Activated B cell treated with CpG ODN at 0.5 μM for 24 hours (primary cell): ENCODE measurements at regions not wholly inside any gene's neighbourhood (a gene's known extent, or its start where the extent isn't known, plus 50 kb on each side); places are given as distances from the start of the nearest gene placed in this dataset.

Experiments used
- ATAC-seq: fragments of 200-7000 bp; cut with Tn5 transposase; one replicate; pipeline ENCODE4 v1.10.0; 2021; ENCODE audit warnings: low read depth, mild to moderate bottlenecking, moderate library complexity
- CTCF ChIA-PET: fragments of 350-600 bp; sonication (Branson Sonifier 250); formaldehyde crosslinking; loops from one replicate; lab custom pipeline; 2021; ENCODE audit warnings: antibody characterized with exemption; lab: Charles Lee
- POLR2A ChIA-PET: fragments of 350-600 bp; sonication (Branson Sonifier 250); formaldehyde crosslinking; loops from one replicate; lab custom pipeline; 2021; ENCODE audit warnings: antibody characterized with exemption; lab: Charles Lee
- DNase-seq: peaks from one replicate; pipeline ENCODE4 v3.0.0; 2022
- H3K27ac Mint-ChIP-seq: one replicate; pipeline ENCODE4 v1.8.0; 2020; ENCODE audit warnings: mixed read lengths
- H3K27me3 Mint-ChIP-seq: one replicate; pipeline ENCODE4 v1.8.0; 2021; ENCODE audit warnings: mixed read lengths
- H3K36me3 Mint-ChIP-seq: one replicate; pipeline ENCODE4 v1.8.0; 2021; ENCODE audit warnings: low read depth, mixed read lengths
- H3K4me1 Mint-ChIP-seq: one replicate; pipeline ENCODE4 v1.8.0; 2021; ENCODE audit warnings: mixed read lengths
- H3K4me3 Mint-ChIP-seq: one replicate; pipeline ENCODE4 v1.8.0; 2020; ENCODE audit warnings: mild to moderate bottlenecking, mixed read lengths
- H3K9me3 Mint-ChIP-seq: one replicate; pipeline ENCODE4 v1.8.0; 2020; ENCODE audit warnings: mixed read lengths
- intact Hi-C: fragments of 100-400 bp; cut with micrococcal nuclease; formaldehyde crosslinking; loops from one replicate; pipeline ENCODE4 v1.15.1; 2024
- TF ChIP-seq, protein P1 (sequence below): fragments of 200-600 bp; IDR thresholded peaks from one replicate; pipeline ENCODE4 v1.8.0; 2022; ENCODE audit warnings: antibody characterized with exemption, mild to moderate bottlenecking

GRCh38 chr15:81511138-81511537, 137.1 kb upstream of the TMC3 start:
- TF ChIP-seq, protein P1, sequence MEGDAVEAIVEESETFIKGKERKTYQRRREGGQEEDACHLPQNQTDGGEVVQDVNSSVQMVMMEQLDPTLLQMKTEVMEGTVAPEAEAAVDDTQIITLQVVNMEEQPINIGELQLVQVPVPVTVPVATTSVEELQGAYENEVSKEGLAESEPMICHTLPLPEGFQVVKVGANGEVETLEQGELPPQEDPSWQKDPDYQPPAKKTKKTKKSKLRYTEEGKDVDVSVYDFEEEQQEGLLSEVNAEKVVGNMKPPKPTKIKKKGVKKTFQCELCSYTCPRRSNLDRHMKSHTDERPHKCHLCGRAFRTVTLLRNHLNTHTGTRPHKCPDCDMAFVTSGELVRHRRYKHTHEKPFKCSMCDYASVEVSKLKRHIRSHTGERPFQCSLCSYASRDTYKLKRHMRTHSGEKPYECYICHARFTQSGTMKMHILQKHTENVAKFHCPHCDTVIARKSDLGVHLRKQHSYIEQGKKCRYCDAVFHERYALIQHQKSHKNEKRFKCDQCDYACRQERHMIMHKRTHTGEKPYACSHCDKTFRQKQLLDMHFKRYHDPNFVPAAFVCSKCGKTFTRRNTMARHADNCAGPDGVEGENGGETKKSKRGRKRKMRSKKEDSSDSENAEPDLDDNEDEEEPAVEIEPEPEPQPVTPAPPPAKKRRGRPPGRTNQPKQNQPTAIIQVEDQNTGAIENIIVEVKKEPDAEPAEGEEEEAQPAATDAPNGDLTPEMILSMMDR: no peak
- ATAC-seq: no peak

GRCh38 chr15:81507831-81508230, 133.8 kb upstream of the TMC3 start:
- intact Hi-C loops: no loop called here
- no peak for DNase-seq
- POLR2A ChIA-PET: no interaction called here
- Mint-ChIP-seq H3K4me1 (no peaks in the 10 kb centered on the region), H3K27me3 (no peaks in the 10 kb centered on the region), H3K9me3 (no peaks in the 10 kb centered on the region), H3K27ac (no peak overlapping the region), H3K36me3 (no peaks in the 10 kb centered on the region), H3K4me3 (no peak overlapping the region)
- CTCF ChIA-PET: no interaction called here
- TF ChIP-seq, protein P1: no peak
- ATAC-seq: no peak

More at GRCh38 chr15:81511138-81511537, 137.1 kb upstream of the TMC3 start:
- H3K4me3 Mint-ChIP-seq: no peak overlapping the region
- ChIA-PET POLR2A (no interaction called here), CTCF (no interaction called here)
- no peaks in the 10 kb centered on the region for H3K9me3 Mint-ChIP-seq
- H3K27me3 Mint-ChIP-seq: no peaks in the 10 kb centered on the region
- H3K27ac Mint-ChIP-seq: no peak overlapping the region
- H3K4me1 Mint-ChIP-seq: no peaks in the 10 kb centered on the region
- intact Hi-C loops: no loop called here
- H3K36me3 Mint-ChIP-seq: no peaks in the 10 kb centered on the region
- no peak for DNase-seq

DNA sequence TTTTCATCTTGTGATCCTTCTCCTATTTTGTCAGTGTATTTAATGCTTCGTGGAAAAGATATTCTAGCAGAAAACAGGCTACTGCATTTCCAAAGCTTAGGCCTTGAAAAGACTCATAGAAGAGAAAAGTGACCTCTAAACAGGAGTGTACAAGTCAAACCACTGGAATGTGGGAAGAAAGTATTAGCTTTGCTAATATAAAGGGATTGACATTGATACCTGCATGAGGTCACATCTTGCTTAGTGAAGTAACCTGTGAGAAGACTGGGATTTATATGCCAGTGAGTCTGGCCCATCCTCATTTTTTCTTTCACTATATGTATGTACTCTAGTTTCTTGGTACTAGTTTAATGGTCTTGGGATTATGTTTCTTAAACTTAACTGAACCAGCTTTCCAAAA, 132.9 kb upstream of the TMC3 start:
- ChIA-PET POLR2A (no interaction called here), CTCF (no interaction called here)
- Mint-ChIP-seq H3K27ac (no peak overlapping the region), H3K4me1 (no peaks in the 10 kb centered on the region), H3K9me3 (no peaks in the 10 kb centered on the region), H3K4me3 (no peak overlapping the region), H3K27me3 (no peaks in the 10 kb centered on the region), H3K36me3 (no peaks in the 10 kb centered on the region)
- intact Hi-C loops: no loop called here
- TF ChIP-seq, protein P1: no peak
- DNase-seq: no peak
- ATAC-seq: no peak

- DNase-seq (no peak), ATAC-seq (no peak)
- POLR2A ChIA-PET: no interaction called here
- TF ChIP-seq, protein P1: no peak
- no peak overlapping the region for H3K27ac Mint-ChIP-seq
- H3K4me1 Mint-ChIP-seq: no peaks in the 10 kb centered on the region
- H3K4me3 Mint-ChIP-seq: no peak overlapping the region
- CTCF ChIA-PET: no interaction called here
- H3K27me3 Mint-ChIP-seq: no peaks in the 10 kb centered on the region
- H3K36me3 Mint-ChIP-seq: no peaks in the 10 kb centered on the region
- intact Hi-C loops: no loop called here
- H3K9me3 Mint-ChIP-seq: no peaks in the 10 kb centered on the region
Observed at GRCh38 chr15:81506071-81506470, 132.1 kb upstream of the TMC3 start.

GRCh38 chr15:81504170-81504905, 130.3 kb upstream of the TMC3 start:
- TF ChIP-seq, protein P1: no peak
- intact Hi-C loops: no loop called here
- ChIA-PET CTCF (no interaction called here), POLR2A (no interaction called here)
- no peak overlapping the region for H3K27ac Mint-ChIP-seq
- no peaks in the 10 kb centered on the region for H3K27me3 Mint-ChIP-seq
- H3K4me1 Mint-ChIP-seq: no peaks in the 10 kb centered on the region
- ATAC-seq (no peak), DNase-seq (no peak)
- no peaks in the 10 kb centered on the region for H3K9me3 Mint-ChIP-seq
- H3K36me3 Mint-ChIP-seq: no peaks in the 10 kb centered on the region
- H3K4me3 Mint-ChIP-seq: no peak overlapping the region
